Activated CD8-positive, alpha-beta memory T cell treated with anti-CD3 and anti-CD28 coated beads, Interleukin-2, amount 50 U/mL, for 24 hours (primary cell): ENCODE measurements at regions not wholly inside any gene's neighbourhood (a gene's known extent, or its start where the extent isn't known, plus 50 kb on each side); places are given as distances from the start of the nearest gene placed in this dataset.

Source experiments
- DNase-seq: peaks from one replicate; pipeline ENCODE4 v3.0.0-alpha.2; 2020; ENCODE audit errors: extremely low read depth

DNA sequence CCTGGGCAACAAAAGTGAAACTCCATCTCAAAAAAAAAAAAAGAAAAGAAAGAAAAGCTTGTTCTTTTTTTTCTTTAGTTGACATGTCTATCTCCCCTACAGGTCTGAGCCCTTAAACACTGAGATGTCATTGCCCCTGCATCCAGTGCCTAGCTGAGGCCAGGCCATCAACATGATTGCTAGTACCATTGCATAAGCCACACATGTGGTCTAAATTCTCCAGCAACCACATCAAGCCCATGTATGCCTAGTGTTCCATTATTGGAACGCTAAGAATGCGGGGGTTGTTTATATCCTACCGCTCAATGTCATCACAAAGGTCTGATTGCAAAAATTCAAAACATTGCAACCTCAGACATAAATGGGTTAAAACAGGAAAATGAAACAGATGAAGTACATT, 62.7 kb downstream of the NPTX2 start:
- DNase-seq, result no peak

DNA sequence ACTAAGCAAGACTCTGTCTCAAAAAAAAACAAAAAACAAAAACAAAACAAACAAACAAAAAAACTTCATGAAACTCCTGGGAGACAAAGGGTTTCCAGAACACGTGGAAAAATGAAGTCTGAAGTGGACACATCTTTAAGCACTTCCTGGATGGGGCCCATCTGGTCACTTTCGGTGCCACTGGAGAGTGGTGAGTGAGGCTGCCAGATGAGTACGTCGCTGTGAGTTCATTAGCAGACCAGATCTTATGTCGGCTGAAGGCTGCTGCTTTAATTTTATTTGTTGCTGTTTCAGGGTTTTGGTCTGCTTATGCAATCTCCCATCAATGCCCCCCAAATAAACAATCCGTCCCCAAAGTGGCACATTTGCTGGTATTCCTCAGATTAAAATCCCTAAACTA, 64.4 kb downstream of the NPTX2 start:
- DNase-seq, result no peak

DNA sequence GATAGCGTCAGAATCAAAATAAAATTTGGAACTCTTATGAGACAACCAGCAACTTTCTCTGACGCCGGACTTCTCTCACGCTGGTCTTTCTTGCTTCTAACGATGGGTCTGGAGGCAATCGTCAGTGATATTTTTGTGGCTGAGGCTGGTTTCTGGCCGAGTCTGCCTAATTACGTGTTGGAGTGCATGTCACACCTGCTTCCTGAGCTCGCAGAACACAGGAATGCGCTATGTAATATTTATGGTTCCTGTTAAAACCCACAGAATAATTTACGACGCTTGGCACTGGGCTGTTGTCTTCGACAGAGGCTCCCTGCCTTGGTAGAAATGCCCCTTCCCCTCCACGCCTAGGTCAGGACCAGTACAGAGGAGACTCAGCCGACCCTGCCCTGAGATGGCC, 64.9 kb downstream of the NPTX2 start:
- DNase-seq, result no peak

DNA sequence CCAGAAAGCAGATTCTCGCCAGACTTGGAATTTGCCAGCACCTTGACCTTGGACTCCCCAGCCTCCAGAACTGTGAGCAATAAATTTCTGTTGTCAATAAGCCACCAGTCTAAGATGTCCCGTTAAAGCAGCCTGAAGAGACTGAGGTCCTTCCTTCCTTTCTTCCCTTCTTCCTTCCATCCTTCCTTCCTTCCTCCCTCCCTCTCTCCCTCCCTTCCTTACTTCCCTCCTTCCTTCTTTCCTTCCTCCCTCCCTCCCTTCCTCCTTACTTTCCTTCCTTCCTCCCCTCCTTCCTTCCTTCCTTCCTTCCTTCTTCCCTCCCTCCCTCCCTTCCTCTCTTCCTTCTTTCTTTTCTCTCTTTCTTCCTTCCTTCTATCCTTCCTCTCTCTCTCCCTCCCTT, 66.4 kb downstream of the NPTX2 start:
- no peak for DNase-seq

DNA sequence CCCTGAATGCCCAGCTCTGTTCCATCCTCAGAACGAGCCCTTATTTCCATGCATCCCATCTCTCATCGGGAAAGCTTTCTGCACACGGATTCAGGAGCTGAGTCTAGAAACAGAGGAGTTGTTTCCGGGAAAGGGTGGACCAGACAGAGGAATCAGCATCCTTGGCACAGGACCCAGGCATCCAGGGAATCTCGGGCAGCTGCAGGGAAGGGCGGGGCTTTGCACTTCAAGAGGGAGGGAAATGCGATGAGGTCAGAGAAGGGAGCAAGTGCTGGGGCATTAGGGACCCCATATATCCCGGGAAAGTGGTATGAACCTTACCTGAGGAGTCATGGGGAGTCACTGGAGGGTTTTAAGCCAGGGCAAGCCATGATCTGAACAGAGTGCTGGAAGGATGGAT, 68.5 kb downstream of the NPTX2 start:
- no peak for DNase-seq

DNA sequence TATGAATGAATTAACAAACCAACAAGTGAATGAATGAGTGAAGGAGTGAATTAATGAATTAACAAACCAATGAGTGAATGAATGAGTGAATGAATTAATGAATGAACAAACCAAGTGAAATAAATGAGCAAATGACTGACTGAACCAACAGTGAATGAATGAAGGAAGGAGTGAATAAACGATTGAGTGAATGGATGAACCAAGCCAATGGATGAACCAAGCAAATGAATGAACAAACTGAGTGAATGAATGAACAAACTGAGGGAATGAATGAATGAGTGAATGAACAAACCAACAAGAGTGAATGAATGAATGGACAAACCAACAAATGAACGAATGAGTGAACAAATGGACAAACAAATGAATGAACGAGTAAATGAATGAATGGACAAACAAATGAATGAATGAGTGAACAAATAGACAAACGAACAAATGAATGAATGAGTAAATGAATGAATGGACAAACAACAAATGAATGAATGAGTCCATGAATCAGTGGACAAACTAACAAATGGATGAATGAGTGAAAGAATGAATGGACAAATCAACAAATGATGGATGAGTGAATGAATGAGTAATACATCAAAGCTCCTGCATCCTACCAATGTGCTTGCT, 69.5 kb downstream of the NPTX2 start:
- no peak for DNase-seq

DNA sequence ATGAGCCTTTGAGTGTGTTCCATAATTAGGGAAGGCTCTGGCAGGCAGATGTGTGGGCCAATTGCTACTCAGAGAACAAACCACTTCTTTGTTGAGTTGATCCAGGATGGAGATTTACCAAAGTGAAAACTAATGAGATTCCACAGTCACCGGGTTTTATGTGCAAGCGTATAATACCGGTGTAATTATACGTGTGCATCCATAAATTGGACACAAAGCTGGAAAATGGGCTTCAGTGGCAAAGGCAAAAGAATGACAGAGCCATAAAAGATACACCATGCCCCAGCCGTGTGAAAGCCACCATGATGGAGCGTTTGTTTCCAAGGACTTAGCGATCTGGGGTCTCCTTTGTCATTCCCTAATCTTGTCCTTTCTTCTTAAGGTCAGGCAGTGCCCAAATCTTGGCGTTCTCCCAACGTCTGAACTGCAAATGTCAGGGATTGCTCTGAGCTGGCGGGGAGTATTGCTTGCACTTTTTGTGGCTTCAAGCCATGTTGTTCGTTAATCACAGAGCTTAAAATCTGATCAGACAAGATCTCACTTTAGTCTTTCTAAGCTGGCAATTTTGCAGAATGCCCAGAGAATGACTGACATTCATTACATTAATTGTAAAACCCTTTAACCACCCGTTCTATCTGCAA, 70.1 kb downstream of the NPTX2 start:
- DNase-seq, result no peak

DNA sequence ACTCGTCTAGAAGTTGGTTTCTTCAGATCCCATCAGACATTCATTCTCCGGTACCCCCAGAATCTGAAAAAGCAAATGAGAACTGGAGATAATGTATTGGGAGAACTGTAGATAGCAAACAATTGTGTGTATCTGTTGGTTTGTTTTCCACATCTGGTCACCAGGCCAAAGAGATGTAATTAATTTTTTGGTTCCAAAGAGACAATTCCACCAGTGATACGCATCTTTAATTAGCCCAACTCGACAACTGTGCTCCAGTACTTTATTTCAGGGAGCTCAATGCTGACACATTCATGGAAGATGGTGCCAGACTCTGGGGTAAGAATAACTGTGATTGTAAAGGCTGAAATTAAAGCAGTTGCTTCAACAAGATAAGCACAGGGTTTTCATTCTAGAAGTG, 74.5 kb downstream of the NPTX2 start:
- DNase-seq, result no peak

DNA sequence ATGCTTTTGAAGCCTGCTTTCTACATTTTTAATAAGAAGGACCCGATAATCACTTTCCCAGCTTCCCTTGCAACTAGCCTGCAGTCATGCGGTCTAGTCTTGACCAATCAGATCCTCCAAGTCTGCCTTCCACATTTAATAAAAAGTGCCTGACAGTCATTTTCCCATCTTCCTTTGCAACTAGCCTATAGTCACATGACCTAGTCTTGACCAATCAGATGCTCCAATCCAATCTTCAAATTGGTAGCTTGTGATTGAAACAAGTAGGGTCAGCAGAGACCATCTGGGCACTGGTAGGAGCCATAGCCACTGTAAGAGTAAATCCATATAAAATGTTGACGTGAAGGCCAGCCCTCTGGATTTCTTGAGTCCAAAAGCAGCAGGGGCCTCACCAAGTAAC, 80.0 kb downstream of the NPTX2 start:
- DNase-seq, result no peak

DNA sequence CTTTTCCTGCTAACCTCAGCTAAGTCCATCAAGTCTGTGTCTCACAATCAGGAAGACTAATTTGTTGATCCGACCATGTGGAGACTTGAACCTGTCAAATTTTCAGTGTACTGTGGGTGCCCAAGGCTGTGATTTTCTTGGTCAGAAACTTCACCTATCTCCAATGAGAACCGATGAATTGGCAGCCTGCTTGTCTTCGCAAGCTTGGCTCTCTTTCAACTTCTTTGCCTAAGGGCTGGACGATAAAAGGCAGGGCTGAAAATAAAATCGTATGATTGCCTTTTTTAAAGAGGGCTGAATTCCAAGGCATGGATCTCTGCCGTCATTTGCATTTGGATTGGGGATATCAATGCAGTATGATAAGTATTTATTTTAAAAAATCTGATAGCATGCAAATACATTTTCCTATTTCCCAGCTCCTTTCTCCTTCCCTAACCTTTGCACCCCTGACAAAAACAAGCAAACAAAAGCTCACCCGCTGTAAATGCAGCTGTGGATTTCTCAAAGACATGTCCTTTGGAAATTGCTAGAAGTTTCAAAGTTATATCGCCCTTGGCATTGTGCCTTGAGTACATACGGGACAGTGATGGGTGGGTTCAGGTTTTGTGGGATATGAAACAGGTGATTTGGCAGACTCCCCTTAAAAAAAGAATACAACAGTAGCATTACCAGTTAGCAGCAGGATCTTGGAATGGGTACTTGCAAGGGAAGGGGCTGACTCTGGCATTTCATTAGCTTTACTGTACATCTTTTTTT, 80.6 kb downstream of the NPTX2 start:
- DNase-seq, result no peak

DNA sequence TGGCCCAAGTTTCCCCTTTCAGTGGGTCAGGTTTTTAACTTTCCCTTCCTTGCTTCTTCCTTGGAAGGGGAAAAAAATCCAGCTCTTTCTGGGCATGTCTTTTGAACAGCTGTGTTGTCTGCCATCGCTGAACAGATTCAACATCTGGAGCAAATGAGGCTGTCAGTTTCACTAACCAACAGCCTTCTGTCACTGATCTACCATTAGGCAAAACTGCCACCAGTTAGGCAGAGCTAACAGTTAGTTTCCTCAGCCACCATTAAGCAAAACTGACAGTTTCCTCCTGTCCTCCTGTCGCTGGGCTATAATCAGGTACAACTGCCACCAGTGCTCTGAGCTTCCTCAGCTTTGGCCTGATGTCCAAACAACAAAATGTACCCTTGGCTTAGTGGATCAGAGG, 81.9 kb downstream of the NPTX2 start:
- DNase-seq, result no peak

DNA sequence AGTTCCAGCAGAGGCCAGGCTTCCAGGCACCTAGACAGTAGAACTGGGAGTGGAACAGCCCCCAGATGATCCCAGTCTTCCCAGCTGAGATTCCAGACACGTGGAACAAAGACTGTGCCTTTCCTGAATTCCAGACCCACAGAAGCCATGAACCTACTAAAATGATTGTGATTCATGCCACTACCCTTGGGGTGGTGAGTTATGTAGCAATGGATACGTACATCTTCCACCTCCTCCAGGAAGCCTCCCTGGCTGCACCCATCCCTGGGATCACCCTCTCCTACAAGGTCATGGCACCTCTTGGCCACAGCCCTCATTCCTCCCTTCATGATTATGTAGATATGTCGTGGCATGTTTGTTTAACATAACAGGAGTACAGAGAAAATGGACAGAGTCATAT, 83.4 kb downstream of the NPTX2 start:
- DNase-seq, result no peak

DNA sequence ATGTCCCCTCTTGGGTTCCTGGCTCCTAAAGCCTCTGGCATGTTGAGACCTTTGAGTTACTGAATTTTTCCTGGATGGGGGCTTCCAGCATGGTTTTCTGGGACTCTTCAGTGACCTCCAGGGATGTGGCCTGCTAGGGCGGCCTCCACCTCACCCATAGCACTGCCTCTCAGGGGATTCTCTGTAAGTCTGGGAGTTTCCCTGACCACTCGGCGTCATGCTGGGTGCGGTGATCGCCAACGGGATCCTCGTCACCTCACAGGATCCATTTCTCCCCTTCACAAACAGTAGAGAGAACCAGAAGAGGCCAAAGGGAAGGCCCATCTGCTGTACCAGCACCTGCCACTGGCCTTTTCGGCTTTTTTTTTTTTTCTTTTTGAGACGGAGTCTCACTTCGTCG, 84.3 kb downstream of the NPTX2 start:
- no peak for DNase-seq

DNA sequence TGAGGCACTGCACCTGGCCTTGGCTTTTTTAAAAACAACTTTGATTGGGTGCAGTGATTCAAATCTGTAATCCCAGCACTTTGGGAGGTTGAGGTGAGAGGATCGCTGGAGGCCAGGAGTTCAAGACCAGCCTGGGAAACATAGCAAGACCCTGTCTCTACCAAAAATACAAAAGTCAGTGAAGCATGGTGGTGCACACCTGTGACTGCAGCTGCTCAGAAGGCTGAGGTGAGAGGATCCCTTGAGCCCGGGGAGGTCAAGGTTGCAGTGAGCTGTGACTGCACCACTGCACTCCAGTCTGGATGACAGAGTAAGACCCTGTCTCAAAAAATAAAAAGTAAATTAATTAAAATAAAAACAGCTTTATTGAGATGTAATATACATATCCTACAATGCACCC, 84.9 kb downstream of the NPTX2 start:
- DNase-seq, result no peak

DNA sequence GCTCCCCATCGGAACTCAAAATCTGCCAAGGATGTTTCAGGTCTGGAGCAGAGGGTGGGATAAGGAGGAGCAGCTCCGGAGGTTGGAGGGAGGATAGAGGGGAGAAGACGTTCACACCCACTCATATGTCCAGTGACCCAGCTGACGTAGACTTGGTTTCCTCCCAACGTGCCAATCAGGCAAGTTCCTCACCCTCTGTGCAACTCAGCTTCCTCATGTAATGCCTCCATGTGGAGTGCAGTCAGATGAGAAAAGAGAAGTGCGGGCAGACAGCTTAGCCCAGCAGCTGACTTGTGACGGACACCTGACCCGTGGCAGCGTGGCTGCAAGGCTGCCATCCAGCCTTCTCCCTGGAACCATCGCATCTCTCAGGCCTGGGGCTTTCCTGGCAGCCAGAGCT, 86.8 kb downstream of the NPTX2 start:
- DNase-seq, result no peak

DNA sequence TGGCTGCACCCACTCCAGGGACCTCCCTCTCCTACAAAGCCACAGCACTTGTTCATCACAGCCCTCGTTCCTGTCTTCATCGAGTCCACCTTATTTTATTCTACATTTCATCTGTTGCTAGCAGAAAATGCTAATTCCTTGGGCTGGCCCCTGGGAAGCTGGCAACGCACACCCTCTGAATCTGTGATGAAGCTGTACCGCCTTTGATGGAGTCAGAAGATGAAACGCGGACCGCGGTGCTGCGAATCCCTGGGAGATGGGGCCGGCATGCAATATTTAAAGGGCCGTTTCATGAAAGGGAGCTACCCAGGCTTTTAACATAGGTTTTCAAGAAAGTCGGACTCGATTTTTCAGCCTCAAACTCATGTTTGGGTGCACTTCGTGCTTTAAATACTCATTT, 88.5 kb downstream of the NPTX2 start:
- no peak for DNase-seq

DNA sequence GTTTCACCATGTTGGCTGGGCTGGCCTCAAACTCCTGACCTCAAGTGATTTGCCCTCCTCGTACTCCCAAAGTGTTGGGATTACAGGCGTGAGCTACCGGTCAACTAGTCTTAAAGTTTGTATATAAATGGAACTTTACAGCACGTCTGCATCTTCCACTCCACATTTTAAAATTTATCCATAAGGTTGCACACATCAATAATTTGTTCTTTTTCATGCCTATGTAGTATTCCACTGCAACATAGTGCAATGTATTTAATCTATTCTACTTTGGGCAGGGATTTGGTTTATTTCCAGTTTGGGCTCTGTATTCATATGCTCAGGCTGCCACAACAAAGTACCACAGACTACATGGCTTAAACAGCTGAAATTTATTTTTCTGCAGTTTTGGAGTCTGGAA, 90.0 kb downstream of the NPTX2 start:
- no peak for DNase-seq

DNA sequence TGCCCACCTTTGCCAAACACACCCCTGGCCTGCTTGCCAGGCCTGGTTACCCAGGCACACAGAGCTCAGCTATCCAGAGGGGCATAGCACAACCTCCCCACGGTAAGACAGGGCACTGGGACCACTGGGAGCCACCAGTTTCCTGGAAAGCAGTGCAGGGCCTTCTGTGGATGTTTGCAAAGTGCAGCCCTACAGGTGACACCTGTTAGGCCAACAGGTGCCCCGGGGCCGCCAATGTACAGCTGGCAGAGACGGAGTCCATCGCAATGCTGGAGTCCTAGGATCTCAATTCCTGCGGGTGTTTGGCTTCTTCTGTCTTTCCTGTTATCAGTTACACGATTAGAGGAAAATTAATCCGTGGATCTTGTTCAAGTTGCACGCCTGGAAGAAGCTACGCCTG, 94.9 kb downstream of the NPTX2 start:
- no peak for DNase-seq

DNA sequence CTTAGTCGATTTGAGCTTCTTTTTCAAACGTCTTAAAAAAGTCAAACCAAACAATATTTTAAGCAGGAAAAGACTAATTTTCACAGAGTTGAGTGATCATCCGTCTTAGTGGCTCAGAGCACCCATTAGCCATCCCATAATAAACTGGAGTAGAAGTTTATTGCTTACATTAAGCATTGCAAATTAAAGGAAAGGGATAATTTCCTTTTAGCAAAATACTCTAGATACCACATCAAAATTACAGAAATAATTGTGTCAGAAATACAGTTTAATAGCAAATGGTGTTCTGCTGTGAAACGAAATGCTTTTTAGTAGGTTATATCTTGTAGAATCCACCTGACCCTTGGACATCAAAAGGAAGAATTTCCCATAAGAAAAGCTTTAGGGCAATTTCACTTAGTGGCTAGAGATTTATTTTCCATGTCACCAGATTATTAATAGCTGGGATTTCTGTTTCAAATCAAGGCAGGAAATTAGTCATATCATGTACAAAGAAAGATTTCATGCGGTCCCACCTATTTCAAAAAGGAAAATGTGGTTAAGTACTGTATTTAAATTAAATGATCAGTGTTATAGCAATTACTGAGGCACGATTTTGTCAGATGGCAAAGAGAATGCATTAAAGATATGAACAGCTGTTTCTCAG, 96.2 kb downstream of the NPTX2 start:
- no peak for DNase-seq

DNA sequence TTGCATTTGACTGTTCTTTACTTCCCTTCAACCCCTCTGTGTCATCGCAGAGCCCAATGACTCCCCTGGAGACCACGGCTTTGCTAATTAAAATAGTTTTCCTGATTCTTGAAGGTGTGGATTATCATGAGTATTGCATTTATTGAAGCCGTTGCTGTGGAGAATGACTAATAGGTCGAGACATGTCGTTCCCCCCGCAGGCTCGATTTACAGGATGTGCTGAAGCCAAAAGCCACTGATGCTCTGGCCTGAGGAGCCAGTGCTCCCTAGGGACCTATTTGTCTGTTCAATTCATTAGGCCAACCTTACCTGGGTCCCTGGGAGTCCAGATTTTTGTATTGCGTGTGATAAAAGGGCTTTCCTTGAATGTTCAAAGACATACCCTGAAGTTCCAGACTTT, 102.3 kb downstream of the NPTX2 start:
- no peak for DNase-seq

DNA sequence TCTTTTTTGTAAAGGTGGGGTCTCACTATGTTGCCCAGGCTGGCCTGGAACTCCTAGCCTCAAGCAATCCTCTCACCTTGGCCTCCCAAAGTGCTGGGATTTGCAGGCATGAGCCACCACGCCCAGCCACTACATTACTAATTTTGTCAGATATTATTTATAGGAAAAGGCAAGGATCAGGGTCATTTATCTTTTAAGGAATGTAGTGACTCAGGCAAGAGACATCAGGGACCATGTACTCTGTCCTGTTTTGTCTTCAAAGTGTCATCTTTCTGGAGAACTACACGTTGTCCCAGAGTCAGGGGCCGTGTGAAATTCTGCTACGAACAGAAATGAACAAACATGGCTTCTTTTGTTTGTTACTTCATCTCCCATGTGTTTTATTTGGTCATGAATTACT, 105.3 kb downstream of the NPTX2 start:
- DNase-seq, result no peak

DNA sequence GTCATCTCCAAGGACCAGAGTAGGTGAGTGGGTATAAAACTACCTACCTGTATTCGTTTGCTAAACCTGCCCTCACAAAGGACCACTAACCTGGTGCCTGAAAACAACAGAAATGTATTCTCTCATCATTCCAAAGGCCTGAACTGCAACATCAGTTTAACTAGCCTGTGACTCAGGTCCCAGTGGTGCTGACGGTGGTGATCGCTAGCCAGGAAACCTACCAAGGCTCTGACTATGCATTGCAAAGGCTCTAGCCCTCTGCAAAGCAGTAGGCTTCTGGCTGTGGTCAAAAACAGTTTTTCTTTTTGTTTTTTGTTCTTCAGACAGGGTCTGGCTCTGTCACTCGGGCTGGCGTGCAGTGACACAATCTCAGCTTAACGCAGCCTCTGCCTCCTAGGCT, 107.5 kb downstream of the NPTX2 start:
- no peak for DNase-seq

DNA sequence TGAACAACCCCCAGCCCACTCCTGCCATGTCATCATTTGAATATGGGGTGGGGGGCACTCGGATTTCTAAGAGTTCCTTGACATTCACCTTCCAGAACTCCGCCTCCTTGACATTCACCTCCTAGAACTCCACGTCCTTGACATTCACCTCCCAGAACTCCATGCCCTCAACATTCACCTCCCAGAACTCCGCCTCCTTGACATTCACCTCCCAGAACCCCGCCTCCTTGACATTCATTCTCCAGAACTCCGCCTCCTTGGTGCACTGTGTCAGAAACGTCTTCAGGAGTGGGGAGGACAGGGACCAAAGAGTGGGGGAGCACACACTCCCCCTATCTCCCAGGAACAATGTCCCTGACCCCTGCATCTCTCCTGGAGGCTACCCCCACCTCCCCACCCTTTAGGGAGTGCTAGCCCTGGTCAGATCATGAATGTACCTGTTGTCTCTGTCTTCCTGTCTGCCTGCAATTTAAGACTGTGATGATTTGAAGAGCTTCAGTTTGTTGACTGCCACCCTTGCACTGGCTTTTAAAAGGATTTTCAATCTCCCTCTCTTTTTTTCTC, 110.1 kb downstream of the NPTX2 start:
- no peak for DNase-seq
